Prostate gland (tissue), 2 donors: ENCODE measurements at regions not wholly inside any gene's neighbourhood (a gene's known extent, or its start where the extent isn't known, plus 50 kb on each side); places are given as distances from the start of the nearest gene placed in this dataset.

ENCODE experiments used
- CTCF ChIP-seq, 4 experiments: fragments of 200-600 bp in 2 of 4; fragments of 450-650 bp in 2 of 4; sonication (generic) in 2 of 4; IDR thresholded peaks; 1 replicate in 3 of 4; 2 replicates in 1 of 4; pipeline ENCODE4 v1.5.1; 2016 to 2019; ENCODE audit warnings: antibody characterized with exemption in 4 of 4, mild to moderate bottlenecking in 2 of 4, moderate library complexity in 2 of 4
- POLR2A ChIP-seq: fragments of 450-650 bp; IDR thresholded peaks from one replicate; pipeline ENCODE4 v1.6.1; 2016; ENCODE audit warnings: antibody characterized with exemption, mild to moderate bottlenecking

DNA sequence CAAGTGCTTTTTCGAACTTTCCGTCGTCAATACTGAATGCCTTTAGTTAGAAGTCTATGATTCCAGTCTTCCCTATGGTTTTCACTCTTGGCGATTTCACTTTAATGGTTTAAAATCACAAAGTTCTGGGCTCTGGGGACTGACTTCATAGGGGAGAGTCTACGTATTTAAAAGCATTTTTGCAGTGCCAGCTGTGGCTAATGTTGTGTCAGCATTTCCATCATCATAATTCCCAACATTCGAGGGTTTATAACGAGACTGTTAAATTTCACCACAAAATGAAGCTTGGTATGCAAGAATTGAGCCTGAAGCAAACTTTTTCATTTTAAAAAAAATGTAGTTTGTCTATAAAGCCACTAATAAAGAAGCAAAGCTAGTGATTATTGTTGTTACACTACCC, 242.7 kb downstream of the SOX4 start:
- TF ChIP-seq CTCF (IDR thresholded peaks at IDR 0.05) (no peak), POLR2A (no peak)
